Lower leg skin (tissue), 3 donors: ENCODE measurements at regions not wholly inside any gene's neighbourhood (a gene's known extent, or its start where the extent isn't known, plus 50 kb on each side); places are given as distances from the start of the nearest gene placed in this dataset.

Experiments
- CTCF ChIP-seq, 3 donors: fragments of 450-650 bp; IDR thresholded peaks; one replicate each; pipeline ENCODE4 v1.5.1; 2016; ENCODE audit warnings: antibody characterized with exemption in 3 of 3, mild to moderate bottlenecking in 3 of 3, moderate library complexity in 2 of 3
- POLR2A ChIP-seq, 2 donors: fragments of 450-650 bp; IDR thresholded peaks; one replicate each; pipeline ENCODE4 v1.6.1; 2016 to 2017; ENCODE audit warnings: antibody characterized with exemption in 2 of 2, mild to moderate bottlenecking in 1 of 2, moderate library complexity in 1 of 2

- no peak for TF ChIP-seq CTCF (IDR thresholded peaks at IDR 0.05)
- TF ChIP-seq POLR2A (IDR thresholded peaks at IDR 0.05) = no peak
Measured at GRCh38 chr4:36812149-36812548, 432.4 kb upstream of the NWD2 start.
